HFFc6 (cell line): ENCODE measurements at regions not wholly inside any gene's neighbourhood (a gene's known extent, or its start where the extent isn't known, plus 50 kb on each side); places are given as distances from the start of the nearest gene placed in this dataset.

Experiments used
- DNase-seq: peaks from one replicate; pipeline ENCODE4 v3.0.0-alpha.2; 2018
- H3K27ac Mint-ChIP-seq: 2 replicates; pipeline ENCODE4 v1.8.0; 2020; ENCODE audit warnings: mild to moderate bottlenecking, mixed read lengths
- H3K27me3 Mint-ChIP-seq: 2 replicates; pipeline ENCODE4 v1.8.0; 2021; ENCODE audit warnings: mild to moderate bottlenecking, moderate library complexity, mixed read lengths; ENCODE audit not compliant: insufficient read depth
- H3K36me3 Mint-ChIP-seq: 2 replicates; pipeline ENCODE4 v1.8.0; 2021; ENCODE audit warnings: low read depth, mixed read lengths
- H3K4me1 Mint-ChIP-seq: 2 replicates; pipeline ENCODE4 v1.8.0; 2020; ENCODE audit warnings: low read depth, mixed read lengths
- H3K4me3 Mint-ChIP-seq: 2 replicates; pipeline ENCODE4 v1.8.0; 2020; ENCODE audit warnings: mild to moderate bottlenecking, moderate library complexity, mixed read lengths
- H3K9me3 Mint-ChIP-seq: 2 replicates; pipeline ENCODE4 v1.8.0; 2020; ENCODE audit warnings: mild to moderate bottlenecking, mixed read lengths
- CTCF ChIP-seq: fragments of 200-600 bp; sonication (generic); IDR thresholded peaks from 2 replicates; pipeline ENCODE4 v1.5.0; 2021; ENCODE audit warnings: antibody characterized with exemption, mild to moderate bottlenecking

DNA sequence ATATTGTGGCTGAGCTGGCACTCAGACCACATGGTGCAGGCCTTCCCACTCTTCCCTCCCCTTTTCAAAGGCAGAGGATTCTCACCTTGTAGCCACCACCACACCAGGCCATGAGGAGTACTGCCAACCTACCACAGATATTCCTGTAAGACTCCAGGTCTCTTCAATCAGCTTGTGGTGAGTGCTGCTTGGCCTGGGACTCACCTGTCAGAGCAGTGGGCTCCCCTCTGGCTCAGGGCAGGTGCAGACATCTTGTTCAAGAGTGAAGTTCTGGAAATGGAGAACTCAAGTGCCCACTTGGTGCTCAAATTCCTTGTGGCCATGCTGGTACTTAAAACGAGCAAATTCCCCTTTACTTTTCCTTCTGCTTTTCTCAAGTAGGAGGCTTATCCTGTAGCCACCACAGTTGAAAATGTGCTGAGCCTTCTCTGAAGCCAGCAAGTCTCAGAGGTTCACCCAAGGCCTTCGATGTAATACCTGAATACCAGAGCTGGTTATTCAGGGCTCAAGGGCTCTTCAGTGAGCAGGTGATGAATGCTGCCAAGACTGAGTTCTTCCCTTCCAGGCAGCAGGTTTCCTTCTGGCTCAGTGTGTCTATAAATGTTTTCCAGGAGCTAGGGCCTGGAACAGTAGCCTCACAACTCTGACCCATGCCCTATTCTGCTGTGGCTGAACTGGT lies 212.9 kb downstream of the TEX13C start:
- H3K4me3 Mint-ChIP-seq: no peak overlapping the region
- no peaks in the 10 kb centered on the region for H3K36me3 Mint-ChIP-seq
- no peaks in the 10 kb centered on the region for H3K4me1 Mint-ChIP-seq
- no peak overlapping the region for H3K27ac Mint-ChIP-seq
- TF ChIP-seq CTCF: no peak
- H3K9me3 Mint-ChIP-seq: no peaks in the 10 kb centered on the region
- DNase-seq: no peak
- H3K27me3 Mint-ChIP-seq: no peaks in the 10 kb centered on the region

DNA sequence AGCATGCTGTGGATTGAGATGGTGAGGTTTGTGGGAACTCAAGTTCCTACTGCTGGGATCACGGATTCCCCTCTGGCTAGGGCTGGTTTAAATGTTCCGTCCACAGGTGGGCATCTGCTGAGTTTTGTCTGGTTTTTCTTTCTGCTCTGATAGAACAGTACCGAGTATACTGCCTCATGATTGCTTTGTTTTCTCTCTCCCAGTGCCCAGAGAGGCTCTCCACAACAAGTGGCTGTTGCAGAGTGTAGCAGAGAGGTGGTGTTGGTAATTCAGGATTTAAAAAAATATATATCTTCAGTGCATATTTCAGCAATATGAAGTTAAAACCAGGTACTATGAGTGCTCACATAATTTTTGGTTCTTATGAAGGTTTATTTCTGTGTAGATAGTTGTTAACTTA lies 213.7 kb downstream of the TEX13C start:
- H3K27me3 Mint-ChIP-seq: no peaks in the 10 kb centered on the region
- no peak overlapping the region for H3K4me3 Mint-ChIP-seq
- no peaks in the 10 kb centered on the region for H3K4me1 Mint-ChIP-seq
- no peak for DNase-seq
- no peaks in the 10 kb centered on the region for H3K36me3 Mint-ChIP-seq
- no peak for TF ChIP-seq CTCF
- no peaks in the 10 kb centered on the region for H3K9me3 Mint-ChIP-seq
- no peak overlapping the region for H3K27ac Mint-ChIP-seq

DNA sequence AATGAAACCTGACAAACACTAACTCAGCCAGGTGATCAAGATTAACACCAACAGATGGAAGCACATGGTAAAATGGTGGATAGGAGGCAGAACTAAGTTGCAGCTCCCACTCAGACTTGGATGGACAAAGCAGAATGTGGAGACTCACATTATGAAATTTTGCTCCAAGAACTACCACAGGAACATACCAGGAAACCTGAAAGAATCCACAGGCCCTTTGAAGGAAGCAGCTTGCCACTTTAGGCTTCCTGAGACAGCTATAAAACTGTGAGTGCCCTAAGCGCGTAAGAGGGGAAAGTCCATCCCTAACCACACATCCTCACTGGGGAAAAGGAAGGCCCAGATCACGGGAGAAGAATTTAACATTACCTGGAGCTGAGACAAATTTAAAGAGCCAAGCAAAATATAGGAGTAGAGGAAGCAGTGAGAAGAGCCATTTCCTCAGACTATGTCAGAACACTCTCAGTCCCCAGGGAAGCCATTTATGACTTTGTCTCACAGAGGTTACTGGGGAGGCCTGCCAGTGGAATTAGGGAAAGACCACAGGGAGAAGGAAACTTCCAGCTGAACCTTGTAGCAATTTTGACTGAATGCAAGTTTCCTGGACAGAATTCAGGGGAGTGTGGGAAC lies 224.5 kb downstream of the TEX13C start:
- TF ChIP-seq CTCF: no peak
- no peak for DNase-seq
- H3K4me3 Mint-ChIP-seq: no peak overlapping the region
- H3K9me3 Mint-ChIP-seq: peaks cover 28% of the 10 kb centered on the region
- H3K36me3 Mint-ChIP-seq: no peaks in the 10 kb centered on the region
- no peak overlapping the region for H3K27ac Mint-ChIP-seq
- H3K4me1 Mint-ChIP-seq: no peaks in the 10 kb centered on the region
- H3K27me3 Mint-ChIP-seq: no peaks in the 10 kb centered on the region; the same call in 1 of the 2 replicates

DNA sequence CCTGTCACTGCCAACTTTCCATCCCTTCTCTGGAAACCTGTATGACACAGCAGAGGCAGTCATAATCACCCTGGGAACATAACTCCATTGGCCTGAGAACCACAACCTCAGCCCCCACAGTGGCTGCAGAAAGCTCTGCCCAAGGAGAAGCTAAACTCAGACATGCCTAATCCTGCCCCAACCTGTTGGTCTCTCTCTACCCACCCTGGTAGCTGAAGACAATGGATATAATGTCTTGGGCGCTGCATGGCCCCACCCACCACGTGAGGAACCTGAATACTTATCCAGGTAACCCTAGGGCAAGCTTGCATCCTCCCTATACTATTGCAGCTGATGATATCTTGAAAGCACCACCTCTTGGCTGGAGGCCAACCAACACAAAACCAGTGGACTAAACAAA lies 225.2 kb downstream of the TEX13C start:
- Mint-ChIP-seq H3K36me3 (no peaks in the 10 kb centered on the region), H3K4me1 (no peaks in the 10 kb centered on the region), H3K9me3 (peaks cover 26% of the 10 kb centered on the region), H3K27ac (no peak overlapping the region), H3K4me3 (no peak overlapping the region), H3K27me3 (no peaks in the 10 kb centered on the region; the same call in 1 of the 2 replicates)
- no peak for TF ChIP-seq CTCF
- no peak for DNase-seq

DNA sequence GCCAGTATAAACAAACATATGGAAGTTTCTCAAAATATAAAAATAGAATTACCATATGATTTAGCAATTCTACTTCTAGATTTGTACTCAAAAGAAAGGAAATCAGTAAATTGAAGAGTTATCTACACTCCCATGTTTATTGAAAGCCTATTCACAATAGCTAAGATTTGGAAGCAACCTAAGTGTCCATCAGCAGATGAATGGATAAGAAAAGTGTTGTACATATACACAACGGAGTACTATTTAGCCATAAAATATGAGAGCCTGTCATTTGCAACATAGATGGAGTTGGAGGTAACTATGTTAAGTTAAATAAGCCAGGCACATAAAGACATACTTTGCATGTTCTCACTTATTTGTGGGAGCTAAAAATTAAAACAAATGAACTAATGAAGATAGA lies 257.8 kb downstream of the TEX13C start:
- H3K27ac Mint-ChIP-seq: no peak overlapping the region
- no peaks in the 10 kb centered on the region for H3K27me3 Mint-ChIP-seq
- H3K36me3 Mint-ChIP-seq: no peaks in the 10 kb centered on the region
- H3K9me3 Mint-ChIP-seq: peaks cover 9% of the 10 kb centered on the region; the same call in 1 of the 2 replicates
- no peak overlapping the region for H3K4me3 Mint-ChIP-seq
- no peak for DNase-seq
- H3K4me1 Mint-ChIP-seq: no peaks in the 10 kb centered on the region
- no peak for TF ChIP-seq CTCF
